D341Med (cell line): ENCODE measurements at regions not wholly inside any gene's neighbourhood (a gene's known extent, or its start where the extent isn't known, plus 50 kb on each side); places are given as distances from the start of the nearest gene placed in this dataset.
A peak's percentile ranks its signal among the peaks of the same experiment; 100 is the strongest.
"Not testable (repeated sequence)": the region's sequence is repeated elsewhere in the genome, so short reads cannot be mapped to it uniquely, and the experiment has no call there.

ENCODE experiments used
- DNase-seq: peaks from one replicate; pipeline ENCODE4 v3.0.0; 2012; ENCODE audit warnings: low spot score

GRCh38 chr5:155512329-155512728 lies 498.8 kb downstream of the KIF4B start:
- DNase-seq, result no peak

GRCh38 chr5:155514105-155514563 lies 500.6 kb downstream of the KIF4B start:
- DNase-seq, result no peak

GRCh38 chr5:155522540-155522939 lies 509.0 kb downstream of the KIF4B start:
- no peak for DNase-seq

GRCh38 chr5:155529362-155529761 lies 515.8 kb downstream of the KIF4B start:
- no peak for DNase-seq

- no peak for DNase-seq
These were observed 516.5 kb downstream of the KIF4B start for GRCh38 chr5:155530046-155530445.

GRCh38 chr5:155532621-155533311 lies 519.2 kb downstream of the KIF4B start:
- no peak for DNase-seq

GRCh38 chr5:155540000-155540595 lies 526.5 kb downstream of the KIF4B start:
- no peak for DNase-seq

- no peak for DNase-seq
These were observed 532.5 kb downstream of the KIF4B start for GRCh38 chr5:155546075-155546474.

- no peak for DNase-seq
These were observed 540.9 kb downstream of the KIF4B start for GRCh38 chr5:155554500-155554899.

- no peak for DNase-seq
These were observed 542.7 kb downstream of the KIF4B start for GRCh38 chr5:155556222-155556621.

GRCh38 chr5:155556700-155557099 lies 543.1 kb downstream of the KIF4B start:
- DNase-seq, result no peak

- DNase-seq, result no peak
These were observed 548.6 kb downstream of the KIF4B start for GRCh38 chr5:155562158-155562557.

GRCh38 chr5:155564541-155564940 lies 551.0 kb downstream of the KIF4B start:
- DNase-seq, result no peak

GRCh38 chr5:155575861-155576260 lies 562.3 kb downstream of the KIF4B start:
- no peak for DNase-seq

GRCh38 chr5:155586808-155587207 lies 573.3 kb downstream of the KIF4B start:
- not testable (repeated sequence) for DNase-seq

- no peak for DNase-seq
These were observed 573.9 kb downstream of the KIF4B start for GRCh38 chr5:155587458-155587857.

GRCh38 chr5:155591273-155591672 lies 577.7 kb downstream of the KIF4B start:
- no peak for DNase-seq

- DNase-seq, result no peak
These were observed 580.7 kb downstream of the KIF4B start for GRCh38 chr5:155594270-155594669.

- no peak for DNase-seq
These were observed 582.2 kb downstream of the KIF4B start for GRCh38 chr5:155595791-155596190.

- no peak for DNase-seq
These were observed 585.0 kb downstream of the KIF4B start for GRCh38 chr5:155598552-155598951.

GRCh38 chr5:155605920-155606319 lies 592.4 kb downstream of the KIF4B start:
- DNase-seq, result no peak

- DNase-seq, result peak; percentile 78
These were observed 603.3 kb downstream of the KIF4B start for GRCh38 chr5:155616779-155617392.

GRCh38 chr5:155619688-155620087 lies 606.1 kb downstream of the KIF4B start:
- DNase-seq, result no peak
